ENCODE measurements at regions not wholly inside any gene's neighbourhood (a gene's known extent, or its start where the extent isn't known, plus 50 kb on each side); places are given as distances from the start of the nearest gene placed in this dataset.

DNA sequence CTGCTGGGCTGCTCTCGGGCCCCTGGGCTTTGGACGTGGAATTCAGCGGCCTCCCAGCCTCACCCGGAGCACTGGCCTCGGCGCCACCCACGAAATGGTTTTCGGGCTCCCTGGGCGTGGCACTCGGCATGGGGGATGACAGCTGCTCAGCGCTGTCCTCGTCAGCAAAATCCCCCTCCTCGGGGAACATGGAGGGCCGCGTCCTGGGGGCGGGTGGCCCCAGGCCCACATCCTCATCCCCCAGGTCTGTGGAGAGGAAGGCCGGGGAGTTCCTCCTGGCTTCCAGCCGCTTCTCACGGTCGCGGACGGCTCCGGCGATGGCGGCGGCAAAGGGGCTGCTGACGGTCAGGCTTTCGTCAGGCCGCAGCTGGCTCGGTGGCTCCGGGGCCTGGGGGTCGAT, 88.4 kb downstream of the CTTN start:
- H3K4me3 ChIP-seq: no peak overlapping the region
- DNase-seq (ENCODE audit: extremely low read depth in 1 of 4, low spot score in 3 of 4) (no peak), FAIRE-seq (no peak), ATAC-seq (no peak)
- ChIA-PET CTCF (ENCODE audit: low intra/inter-chr PET ratio) (no interaction called here), POLR2A (no interaction called here)
- no TSS peak for BruUV-seq (replicated peaks)
- no peak overlapping the region for H2AFZ ChIP-seq (ENCODE audit: low read depth, low read length)
- H3K79me2 ChIP-seq (ENCODE audit: control insufficient read depth, insufficient read depth, low read length): no peaks in the 10 kb centered on the region
- peaks cover 36 to 72% of the 10 kb centered on the region in 2 experiments for H3K27me3 ChIP-seq (ENCODE audit: control insufficient read depth in 2 of 2, insufficient read depth in 2 of 2, low read length in 2 of 2)
- 3% methylated on average over 26 of the region's 32 CpGs for WGBS (ENCODE audit: insufficient coverage, low coverage, missing lambda C conversion rate)
- H4K20me1 ChIP-seq (replicated peaks; ENCODE audit: control insufficient read depth, insufficient read depth, low read length): peaks cover 8% of the 10 kb centered on the region; the same call in 1 of the 2 replicates
- in situ Hi-C loops (cut with MboI): no loop called here
- intact Hi-C loops (cut with micrococcal nuclease): no loop called here
- H3K9me1 ChIP-seq (ENCODE audit: control insufficient read depth, insufficient read depth, low read length): no peaks in the 10 kb centered on the region
- no peak overlapping the region for H3K4me2 ChIP-seq (ENCODE audit: insufficient read depth, low read length)
- H3K27ac ChIP-seq (ENCODE audit: extremely low read depth, low read depth, low read length): no peak overlapping the region
- peaks cover 0 to 10% of the 10 kb centered on the region in 2 experiments; a peak in 3 of 5 replicates for H3K4me1 ChIP-seq (replicated peaks in 1 of 2; ENCODE audit: control insufficient read depth in 2 of 2, insufficient read depth in 2 of 2, low read length in 2 of 2)
- H3K9me3 ChIP-seq (replicated peaks; ENCODE audit: control insufficient read depth, insufficient read depth, low read depth, low read length): no peaks in the 10 kb centered on the region
- no peaks in the 10 kb centered on the region for H3K36me3 ChIP-seq (ENCODE audit: control insufficient read depth, insufficient read depth, low read length)
- H3K9ac ChIP-seq (ENCODE audit: insufficient read depth in 1 of 2, low read depth in 2 of 2, low read length in 2 of 2): no peak overlapping the region
- TF ChIP-seq, protein P1, sequence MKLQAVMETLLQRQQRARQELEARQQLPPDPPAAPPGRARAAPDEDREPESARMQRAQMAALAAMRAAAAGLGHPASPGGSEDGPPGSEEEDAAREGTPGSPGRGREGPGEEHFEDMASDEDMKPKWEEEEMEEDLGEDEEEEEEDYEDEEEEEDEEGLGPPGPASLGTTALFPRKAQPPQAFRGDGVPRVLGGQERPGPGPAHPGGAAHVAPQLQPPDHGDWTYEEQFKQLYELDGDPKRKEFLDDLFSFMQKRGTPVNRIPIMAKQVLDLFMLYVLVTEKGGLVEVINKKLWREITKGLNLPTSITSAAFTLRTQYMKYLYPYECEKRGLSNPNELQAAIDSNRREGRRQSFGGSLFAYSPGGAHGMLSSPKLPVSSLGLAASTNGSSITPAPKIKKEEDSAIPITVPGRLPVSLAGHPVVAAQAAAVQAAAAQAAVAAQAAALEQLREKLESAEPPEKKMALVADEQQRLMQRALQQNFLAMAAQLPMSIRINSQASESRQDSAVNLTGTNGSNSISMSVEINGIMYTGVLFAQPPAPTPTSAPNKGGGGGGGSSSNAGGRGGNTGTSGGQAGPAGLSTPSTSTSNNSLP (IDR thresholded peaks at IDR 0.05; ENCODE audit: borderline replicate concordance, low read depth, low read length): no peak
- TF ChIP-seq ZBTB17 (CRISPR knock-in tag; IDR thresholded peaks at IDR 0.05) (no peak), ZNF253 (CRISPR knock-in tag; conservative IDR thresholded peaks at IDR 0.05) (no peak), PTRF (tag; IDR thresholded peaks at IDR 0.05) (no peak), RBFOX2 (IDR thresholded peaks at IDR 0.05; ENCODE audit: low read depth, low read length) (no peak), CHD2 (IDR thresholded peaks at IDR 0.05; ENCODE audit: low read depth, low read length) (no peak), POLR2G (IDR thresholded peaks at IDR 0.05; ENCODE audit: low read depth, low read length) (no peak), ILF3 (IDR thresholded peaks at IDR 0.05; ENCODE audit: borderline replicate concordance) (no peak), MAFF (IDR thresholded peaks at IDR 0.05; ENCODE audit: low read length) (no peak), ZNF444 (CRISPR knock-in tag; IDR thresholded peaks at IDR 0.05) (no peak), POLR2B (IDR thresholded peaks at IDR 0.05; ENCODE audit: low read depth, partially characterized antibody) (no peak), RAD21 (CRISPR knock-in tag; conservative IDR thresholded peaks at IDR 0.05 in 1 of 2, IDR thresholded peaks at IDR 0.05 in 1 of 2) (no peak), KDM4B (IDR thresholded peaks at IDR 0.05; ENCODE audit: borderline replicate concordance in 2 of 2, low read depth in 1 of 2) (no peak)
- TF ChIP-seq, protein P2, sequence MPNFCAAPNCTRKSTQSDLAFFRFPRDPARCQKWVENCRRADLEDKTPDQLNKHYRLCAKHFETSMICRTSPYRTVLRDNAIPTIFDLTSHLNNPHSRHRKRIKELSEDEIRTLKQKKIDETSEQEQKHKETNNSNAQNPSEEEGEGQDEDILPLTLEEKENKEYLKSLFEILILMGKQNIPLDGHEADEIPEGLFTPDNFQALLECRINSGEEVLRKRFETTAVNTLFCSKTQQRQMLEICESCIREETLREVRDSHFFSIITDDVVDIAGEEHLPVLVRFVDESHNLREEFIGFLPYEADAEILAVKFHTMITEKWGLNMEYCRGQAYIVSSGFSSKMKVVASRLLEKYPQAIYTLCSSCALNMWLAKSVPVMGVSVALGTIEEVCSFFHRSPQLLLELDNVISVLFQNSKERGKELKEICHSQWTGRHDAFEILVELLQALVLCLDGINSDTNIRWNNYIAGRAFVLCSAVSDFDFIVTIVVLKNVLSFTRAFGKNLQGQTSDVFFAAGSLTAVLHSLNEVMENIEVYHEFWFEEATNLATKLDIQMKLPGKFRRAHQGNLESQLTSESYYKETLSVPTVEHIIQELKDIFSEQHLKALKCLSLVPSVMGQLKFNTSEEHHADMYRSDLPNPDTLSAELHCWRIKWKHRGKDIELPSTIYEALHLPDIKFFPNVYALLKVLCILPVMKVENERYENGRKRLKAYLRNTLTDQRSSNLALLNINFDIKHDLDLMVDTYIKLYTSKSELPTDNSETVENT (CRISPR knock-in tag; IDR thresholded peaks at IDR 0.05): no peak
- TF ChIP-seq, protein P3, sequence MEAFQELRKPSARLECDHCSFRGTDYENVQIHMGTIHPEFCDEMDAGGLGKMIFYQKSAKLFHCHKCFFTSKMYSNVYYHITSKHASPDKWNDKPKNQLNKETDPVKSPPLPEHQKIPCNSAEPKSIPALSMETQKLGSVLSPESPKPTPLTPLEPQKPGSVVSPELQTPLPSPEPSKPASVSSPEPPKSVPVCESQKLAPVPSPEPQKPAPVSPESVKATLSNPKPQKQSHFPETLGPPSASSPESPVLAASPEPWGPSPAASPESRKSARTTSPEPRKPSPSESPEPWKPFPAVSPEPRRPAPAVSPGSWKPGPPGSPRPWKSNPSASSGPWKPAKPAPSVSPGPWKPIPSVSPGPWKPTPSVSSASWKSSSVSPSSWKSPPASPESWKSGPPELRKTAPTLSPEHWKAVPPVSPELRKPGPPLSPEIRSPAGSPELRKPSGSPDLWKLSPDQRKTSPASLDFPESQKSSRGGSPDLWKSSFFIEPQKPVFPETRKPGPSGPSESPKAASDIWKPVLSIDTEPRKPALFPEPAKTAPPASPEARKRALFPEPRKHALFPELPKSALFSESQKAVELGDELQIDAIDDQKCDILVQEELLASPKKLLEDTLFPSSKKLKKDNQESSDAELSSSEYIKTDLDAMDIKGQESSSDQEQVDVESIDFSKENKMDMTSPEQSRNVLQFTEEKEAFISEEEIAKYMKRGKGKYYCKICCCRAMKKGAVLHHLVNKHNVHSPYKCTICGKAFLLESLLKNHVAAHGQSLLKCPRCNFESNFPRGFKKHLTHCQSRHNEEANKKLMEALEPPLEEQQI (IDR thresholded peaks at IDR 0.05): no peak

Measured in K562 (cell line).